HG03108 (cell line): ENCODE measurements at regions not wholly inside any gene's neighbourhood (a gene's known extent, or its start where the extent isn't known, plus 50 kb on each side); places are given as distances from the start of the nearest gene placed in this dataset.
"Not testable (repeated sequence)": the region's sequence is repeated elsewhere in the genome, so short reads cannot be mapped to it uniquely, and the experiment has no call there.

Source experiments
- ATAC-seq: cut with Tn5 transposase; IDR thresholded peaks from one replicate; pipeline ENCODE4 v1.9.1; 2021; ENCODE audit warnings: moderate library complexity; ENCODE audit not compliant: unreplicated experiment

DNA sequence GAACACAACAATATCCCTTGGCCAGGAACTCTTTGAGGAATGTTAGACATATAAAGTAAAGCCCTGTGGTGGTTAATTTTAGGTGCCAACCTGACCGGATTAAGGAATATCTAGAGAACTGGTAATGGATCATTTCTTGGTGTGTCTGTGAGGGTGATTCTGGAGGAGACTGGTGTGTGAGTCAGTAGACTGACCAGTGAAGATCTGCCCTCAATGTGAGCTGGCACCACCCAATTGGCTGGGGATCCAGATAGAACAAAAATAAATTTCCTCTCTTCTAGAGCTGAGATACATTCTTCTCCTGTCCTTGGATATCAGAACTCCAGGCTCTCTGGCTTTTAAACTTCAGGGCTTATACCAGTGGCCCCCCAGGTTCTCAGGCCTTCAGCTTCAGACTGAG is 56.2 kb upstream of the TNPO1 start:
- ATAC-seq, result no peak

DNA sequence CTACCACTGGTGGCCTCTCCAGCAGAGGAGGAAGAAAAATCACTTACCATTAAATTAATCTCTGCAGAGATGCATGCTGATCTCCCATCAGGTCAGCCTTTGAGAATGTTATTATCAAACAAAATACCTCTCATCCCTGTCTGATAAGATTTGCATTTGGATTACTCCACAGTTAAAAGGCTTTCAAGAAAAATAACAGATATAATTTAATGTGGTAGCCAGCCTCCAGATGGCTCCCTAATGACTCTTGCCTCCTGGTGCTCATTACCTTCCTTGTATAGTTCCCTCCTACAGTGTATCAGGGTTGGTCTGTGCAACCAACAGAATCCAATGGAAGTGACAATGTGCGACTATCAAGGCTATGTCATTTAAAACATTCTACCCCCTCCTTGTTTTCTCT is 63.6 kb upstream of the TNPO1 start:
- ATAC-seq, result no peak

DNA sequence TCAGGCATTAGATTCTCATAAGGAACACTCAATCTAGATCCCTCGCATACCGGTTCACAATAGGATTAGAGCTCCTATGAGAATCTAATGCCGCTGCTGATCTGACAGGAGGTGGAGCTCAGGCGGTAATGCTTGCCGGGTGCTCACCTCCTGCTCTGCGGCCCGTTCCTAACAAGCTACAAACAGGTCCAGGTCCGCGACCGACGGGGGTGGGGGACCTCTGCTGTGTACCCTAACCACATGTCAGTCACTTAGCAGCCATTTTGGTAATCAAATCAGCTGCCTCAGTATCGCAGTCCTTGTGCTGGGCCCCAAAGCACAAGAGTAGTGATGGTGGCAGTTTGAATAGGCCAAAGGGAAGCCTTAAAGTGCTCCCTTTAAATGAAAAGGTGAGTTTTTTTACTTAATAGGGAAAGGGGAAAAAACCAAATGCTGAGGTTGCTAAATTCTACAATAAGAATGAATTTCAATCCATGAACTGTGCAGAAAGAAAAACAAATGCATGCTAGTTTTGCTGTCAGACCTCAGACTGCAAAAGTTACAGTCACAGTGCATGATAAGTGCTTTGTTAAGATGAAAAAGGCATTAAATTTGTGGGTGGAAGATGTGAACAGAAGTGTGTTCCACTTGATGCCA is 67.0 kb upstream of the TNPO1 start:
- ATAC-seq, result no peak

DNA sequence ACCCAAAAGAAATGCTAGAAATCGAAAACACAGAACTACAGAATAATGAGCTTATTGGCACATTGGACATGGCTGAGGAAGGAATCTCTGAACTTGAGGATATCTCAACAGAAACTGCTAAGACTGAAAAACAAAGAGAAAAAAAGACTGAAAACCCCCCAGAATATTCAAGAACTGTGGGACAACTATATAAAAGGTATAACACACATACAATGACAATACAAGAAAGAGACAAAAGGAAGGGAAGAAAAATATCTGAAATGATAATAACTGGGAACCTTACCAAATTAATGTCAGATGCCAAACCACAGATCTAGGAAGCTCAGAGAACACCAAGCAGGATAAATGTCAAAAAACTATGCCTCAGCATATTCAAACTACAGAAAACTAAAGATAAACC is 68.6 kb upstream of the TNPO1 start:
- no peak for ATAC-seq

DNA sequence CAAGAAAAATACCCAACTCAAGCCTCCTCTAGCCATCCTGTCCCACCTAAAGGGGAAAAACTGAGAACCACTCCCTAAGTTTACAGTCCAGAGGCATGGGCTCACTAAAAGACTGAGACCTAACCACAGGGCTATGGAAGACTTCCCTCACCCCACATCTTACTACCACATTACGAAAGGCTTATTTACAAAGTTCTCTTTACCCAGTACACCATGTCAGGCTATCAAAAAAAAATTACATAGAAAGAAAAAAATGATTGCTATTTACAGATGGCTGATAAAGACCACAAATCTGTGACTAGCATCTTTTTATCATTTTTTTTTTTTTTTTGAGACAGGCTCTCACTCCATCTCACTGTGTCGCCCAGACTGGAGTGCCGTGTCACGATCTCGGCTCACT is 69.7 kb upstream of the TNPO1 start:
- no peak for ATAC-seq

DNA sequence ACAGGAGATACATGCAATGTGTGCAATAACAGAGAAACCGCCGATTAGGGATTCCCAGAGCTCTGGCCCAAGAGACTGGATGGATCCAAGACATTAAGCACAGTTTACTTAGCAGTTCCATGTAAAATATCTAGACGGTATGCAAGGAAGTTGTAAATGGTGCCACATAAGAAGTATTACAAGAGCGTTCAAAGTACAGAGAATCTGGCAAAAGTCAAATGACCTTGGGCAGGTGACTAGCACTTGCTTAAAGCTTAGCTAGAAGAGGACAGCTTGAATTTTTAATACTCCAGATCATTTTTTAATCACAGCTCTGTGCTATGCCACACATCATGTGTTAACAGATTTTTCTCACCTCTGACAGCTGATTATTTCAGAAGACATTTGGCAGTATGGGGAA is 72.3 kb upstream of the TNPO1 start:
- no peak for ATAC-seq

DNA sequence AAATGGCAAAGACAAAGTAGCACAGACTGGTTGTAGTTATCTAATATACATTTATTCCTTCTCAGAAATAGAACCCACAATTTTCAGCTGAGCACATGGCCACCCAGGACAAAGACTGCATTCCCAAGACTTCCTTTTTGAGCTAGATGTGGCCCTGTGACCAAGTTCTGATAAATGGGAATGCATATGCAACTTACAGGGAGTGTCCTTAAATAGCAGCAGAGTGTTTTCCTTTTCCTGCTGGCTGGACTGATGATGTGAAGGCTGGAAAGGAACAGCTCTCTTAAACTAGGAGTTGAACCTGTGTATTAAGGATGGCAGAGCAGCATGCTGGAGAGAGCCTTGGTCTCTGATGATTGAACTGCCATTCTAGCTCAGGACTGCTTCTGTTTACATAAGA is 74.7 kb upstream of the TNPO1 start:
- ATAC-seq, result no peak

DNA sequence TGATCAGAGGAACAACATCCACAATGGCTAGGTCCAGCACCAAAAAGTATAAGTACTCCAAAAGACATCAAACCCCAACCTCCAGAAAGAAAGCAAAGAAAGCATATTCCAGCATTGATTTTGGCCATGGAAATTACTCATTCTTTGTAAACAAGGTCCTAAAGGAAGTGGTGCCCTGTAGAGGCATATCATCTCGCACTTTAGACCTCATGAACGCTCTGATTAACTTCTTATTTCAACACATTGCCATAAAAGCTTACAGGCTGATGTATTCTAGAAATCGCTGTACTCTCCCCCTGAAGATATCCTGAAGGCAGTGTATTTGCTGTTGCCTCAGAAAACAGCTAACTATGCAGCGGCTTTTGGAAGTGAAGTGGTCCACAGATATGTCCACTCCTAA is 82.7 kb upstream of the TNPO1 start:
- no peak for ATAC-seq

DNA sequence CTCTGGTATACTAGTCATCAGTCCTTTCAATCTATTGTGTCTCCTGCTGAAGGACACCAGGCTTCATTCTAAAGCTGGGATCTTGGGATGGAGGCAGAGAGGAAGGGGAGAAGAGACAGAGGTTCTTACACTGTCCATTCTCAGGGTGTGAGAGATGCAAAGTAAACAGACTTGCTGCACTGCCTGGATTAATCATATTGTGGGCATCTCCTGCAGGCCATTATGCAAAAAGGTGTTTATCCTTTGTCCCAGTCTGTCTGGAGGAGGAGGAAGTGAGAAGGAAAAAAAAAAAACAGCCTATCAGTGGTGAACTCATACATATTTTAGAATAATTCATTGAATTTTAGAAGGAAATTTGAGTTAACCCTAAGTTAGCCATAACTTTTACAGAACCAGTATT is 92.9 kb upstream of the TNPO1 start:
- no peak for ATAC-seq

DNA sequence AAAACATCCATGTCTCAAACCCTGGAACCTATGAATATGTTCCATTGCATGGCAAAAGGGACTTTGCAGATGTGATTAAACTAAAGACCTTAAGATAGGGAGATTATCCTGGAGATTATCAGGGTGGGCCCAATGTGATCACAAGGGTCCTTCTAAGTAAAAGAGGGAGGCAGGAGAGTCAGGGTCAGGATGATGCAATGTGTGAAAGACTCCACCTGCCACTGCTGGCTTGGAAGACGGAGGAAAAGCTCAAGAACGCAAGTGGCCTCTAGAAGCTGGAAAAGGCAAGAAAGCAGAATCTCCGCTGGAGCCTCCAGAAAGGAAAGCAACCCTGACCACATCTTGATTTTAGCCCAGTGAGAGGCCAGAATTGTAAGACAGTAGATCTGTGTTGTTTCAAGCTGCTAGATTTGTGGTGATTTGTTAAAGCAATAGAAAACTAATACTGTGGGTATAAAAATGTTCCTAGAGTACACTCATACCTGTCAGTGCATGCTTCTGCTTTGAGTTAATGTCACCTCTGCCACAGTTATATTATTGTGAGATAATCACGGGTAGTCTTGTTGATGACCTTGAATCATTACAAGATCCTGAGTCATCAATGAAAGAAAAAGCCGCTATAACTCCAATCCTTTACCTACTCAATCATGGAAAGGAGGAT is 93.5 kb upstream of the TNPO1 start:
- no peak for ATAC-seq

DNA sequence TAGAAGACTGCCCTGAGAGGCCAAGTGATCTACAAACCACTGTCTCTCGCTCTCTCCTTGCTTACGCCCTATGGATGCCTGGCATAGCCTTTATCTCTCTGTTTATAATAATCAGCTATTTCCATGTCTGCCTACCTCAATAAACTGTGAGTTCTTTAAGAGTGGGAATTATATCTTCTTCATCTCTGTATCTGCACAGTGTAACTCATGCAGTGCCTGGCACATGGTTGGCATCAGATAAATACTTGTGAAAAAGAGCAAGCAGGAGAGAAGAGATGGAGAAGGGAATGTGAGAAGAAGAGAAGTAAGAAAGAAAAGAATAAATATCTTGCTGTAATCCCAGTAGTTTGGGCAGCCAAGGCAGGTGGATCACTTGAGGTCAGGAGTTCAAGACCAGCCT is 94.6 kb upstream of the TNPO1 start:
- no peak for ATAC-seq

DNA sequence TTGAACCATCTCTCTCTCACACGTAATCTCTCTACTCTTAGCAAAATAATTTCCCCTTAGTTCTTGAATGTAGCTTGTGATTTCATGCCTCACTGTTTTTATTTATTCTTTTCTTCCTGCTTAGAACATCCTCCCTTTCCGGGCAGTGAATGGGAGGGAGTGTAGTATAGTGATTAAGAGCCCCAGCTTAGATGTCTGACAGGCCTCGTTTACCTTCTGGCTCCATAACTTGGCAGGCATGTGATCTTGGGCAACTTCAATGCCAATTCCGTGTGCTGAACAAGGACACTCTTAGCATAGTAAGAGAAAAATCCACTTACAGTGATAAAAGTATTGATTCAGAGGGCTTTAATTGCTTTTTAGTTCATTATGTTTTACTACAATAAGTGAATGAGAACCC is 96.3 kb upstream of the TNPO1 start:
- no peak for ATAC-seq

DNA sequence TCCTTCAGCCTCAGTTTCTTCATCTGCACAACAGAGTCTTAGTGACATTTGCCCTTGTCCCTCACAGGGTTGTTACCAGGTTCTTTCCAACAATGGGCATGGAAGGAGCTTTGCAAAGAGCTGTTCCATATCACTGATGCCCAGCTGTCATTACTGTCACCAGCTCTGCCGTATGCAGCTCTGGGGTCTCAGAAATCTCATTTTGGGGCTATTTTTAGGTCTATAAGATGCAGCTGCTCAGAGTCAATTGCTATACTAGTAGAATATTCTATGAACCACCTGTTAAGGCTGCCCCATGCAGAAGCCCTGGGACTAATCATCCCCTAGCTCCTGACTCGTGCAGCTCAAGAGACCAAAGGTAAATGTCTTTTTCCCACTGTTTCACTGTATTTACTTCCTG is 105.1 kb upstream of the TNPO1 start:
- ATAC-seq, result no peak

DNA sequence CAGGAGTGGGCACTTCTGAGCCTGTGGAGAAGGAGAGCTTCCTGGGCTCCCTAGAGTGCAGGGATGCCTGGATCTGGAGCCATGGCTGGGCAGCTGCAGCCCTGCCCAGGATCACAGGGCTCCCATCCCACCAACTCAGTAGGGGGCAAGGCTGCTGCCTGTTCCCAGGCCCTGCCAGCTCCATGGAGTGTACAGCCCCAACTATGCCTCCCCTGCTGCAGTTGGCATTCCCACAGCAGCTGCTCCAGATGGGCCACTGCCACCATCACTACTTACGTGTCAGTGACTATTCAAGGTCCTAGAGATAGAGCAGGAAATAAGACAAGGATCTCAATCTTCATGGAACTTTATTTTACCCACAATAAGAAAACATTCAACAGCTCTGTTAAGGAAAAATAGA is 107.1 kb upstream of the TNPO1 start:
- ATAC-seq, result no peak

DNA sequence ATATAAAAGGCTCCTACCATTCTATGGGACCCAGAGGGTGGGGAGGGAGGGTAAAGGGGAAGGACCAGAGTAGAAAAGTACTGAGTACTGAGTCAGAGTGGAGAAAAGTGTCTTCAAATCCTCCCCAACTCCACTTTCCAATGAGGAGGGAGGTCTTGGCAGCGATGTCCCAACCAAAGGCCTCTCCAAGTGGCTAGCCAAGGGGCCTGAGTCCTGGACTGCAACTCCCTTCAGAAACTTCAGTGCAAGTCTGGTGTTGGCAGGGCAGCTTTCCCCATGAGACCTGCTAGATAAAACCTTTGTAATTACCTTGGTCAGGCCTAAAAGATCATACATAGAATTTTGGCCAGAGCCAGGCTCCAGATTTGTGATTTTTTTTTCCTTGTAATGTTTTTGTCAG is 111.3 kb upstream of the TNPO1 start:
- no peak for ATAC-seq

DNA sequence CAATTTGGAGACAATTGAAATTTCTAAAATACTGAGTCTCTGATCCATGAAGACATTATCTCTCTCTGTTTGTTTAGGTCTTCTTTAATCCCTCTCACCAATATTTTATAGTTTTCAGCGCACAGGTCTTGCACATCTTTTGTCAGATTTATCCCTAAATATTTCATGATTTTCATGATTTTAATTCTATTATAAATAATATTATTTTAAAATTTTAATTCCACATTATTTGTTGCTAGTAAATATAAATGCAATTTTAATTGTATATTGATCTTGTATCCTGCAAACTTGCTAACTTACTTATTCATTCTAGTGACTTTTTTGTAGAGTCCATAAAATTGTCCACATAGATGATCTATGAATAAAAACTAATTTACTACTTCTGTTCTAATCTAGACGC is 112.6 kb upstream of the TNPO1 start:
- no peak for ATAC-seq

DNA sequence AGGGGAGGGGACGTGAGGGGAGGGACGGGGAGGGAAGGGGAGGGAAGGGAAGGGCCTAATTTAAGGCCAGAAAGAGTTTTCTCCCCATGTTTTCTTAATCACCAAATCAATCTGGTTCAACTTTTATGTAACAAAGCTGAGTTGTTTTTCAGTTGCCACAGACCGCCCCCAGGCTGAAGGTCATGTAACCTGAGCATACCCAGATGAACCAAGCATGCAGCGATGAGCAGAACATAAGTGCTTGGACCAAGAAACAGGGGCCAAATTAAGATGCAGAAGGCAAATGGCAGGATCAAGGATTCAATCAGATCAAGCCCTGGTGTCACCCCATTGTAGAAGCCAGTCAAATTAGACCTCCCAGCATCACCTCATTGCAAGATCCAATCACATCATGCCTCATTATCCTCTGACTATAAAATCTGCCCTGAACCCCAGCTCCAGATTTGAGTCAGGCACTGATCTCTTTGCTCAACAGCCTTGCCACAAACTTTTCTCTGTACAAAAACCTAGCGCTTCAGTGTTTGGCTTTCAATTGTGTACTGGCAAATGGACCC is 113.5 kb upstream of the TNPO1 start:
- ATAC-seq, result no peak

DNA sequence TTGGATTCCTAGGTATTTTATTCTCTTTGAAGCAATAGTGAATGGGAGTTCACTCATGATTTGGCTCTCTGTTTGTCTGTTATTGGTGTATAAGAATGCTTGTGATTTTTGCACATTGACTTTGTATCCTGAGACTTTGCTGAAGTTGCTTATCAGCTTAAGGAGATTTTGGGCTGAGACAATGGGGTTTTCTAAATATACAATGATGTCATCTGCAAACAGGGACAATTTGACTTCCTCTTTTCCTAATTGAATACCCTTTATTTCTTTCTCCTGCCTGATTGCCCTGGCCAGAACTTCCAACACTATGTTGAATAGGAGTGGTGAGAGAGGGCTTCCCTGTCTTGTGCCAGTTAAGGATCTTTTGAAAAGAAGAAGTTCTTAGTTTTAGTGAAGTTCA is 114.4 kb upstream of the TNPO1 start:
- not testable (repeated sequence) for ATAC-seq

DNA sequence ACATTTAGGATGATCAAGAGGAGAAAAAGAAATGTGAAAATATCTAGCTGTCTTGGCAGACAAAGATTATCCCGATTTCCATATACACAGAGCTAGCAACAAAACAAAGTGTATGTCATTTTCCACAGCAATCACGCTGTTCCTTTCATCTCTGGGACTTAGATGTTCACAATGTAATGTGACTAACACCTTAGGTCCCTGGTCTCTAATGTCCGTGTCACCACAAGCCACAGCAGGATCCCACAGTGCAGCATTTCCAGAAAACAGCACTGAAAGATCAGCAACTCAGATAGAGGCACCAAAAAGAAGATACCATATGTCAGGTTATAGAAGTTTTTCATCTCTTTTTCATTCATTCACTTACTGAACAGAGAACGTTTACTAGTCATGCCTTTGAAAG is 118.0 kb upstream of the TNPO1 start:
- no peak for ATAC-seq

DNA sequence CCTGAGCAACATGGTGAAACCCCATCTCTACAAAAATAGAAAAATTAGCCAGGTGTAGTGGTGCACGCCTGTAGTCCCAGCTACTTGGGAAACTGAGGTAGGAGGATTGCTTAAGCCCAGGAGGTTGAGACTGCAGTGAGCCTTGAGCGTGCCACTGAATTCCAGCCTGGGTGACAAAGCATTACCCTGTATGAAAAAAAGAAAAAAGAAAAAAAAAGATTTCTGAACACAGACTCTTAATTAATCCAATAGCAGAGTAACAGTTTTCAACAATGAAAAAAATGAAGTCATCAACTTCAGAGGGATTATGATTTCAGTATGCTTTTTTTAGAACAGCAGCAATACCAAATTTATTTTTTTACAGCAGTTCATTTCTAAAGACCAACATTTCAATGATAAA is 118.8 kb upstream of the TNPO1 start:
- no peak for ATAC-seq

DNA sequence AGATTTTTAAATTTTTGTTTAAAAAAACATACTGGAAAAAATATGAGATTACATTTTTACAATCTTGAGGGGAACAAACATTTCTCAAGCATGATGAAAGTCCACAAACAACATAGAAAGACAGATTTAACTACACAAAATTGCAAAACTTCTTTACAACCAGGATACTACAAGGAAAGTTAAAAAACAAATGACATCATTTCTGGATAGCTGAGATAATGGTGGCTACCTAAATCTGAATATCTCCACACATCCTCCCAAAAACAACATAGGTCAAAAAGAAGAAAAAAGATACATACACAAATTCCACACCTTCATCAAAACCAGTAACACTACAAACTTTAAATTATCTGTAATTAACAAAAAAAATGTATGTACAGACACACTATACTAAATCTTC is 120.8 kb upstream of the TNPO1 start:
- ATAC-seq, result no peak

DNA sequence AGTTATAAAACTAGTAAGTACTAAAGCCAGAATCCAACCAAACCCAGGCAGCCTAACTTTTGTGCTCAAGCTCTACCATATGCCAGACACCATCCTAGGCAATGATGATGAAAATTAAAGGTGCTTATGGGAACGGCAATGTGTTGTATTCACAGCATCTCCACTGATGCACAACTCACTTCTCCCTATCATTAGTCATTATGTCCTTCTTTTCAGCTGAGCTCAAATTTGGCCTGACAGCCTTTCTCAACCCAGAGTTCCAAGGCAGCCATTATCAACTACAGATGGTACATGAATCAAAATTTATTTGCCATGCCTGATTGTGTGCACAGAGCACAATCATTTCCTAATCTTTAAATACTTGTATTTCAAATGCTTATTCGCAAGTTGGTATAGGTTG is 121.6 kb upstream of the TNPO1 start:
- no peak for ATAC-seq
